GM19025 (cell line): ENCODE measurements at regions not wholly inside any gene's neighbourhood (a gene's known extent, or its start where the extent isn't known, plus 50 kb on each side); places are given as distances from the start of the nearest gene placed in this dataset.

Source experiments
- ATAC-seq: cut with Tn5 transposase; IDR thresholded peaks from one replicate; pipeline ENCODE4 v1.9.1; 2021; ENCODE audit warnings: mild to moderate bottlenecking, low read depth, moderate library complexity; ENCODE audit not compliant: unreplicated experiment

GRCh38 chr5:89300426-89300970 lies 417.5 kb upstream of the MEF2C start:
- no peak for ATAC-seq

DNA sequence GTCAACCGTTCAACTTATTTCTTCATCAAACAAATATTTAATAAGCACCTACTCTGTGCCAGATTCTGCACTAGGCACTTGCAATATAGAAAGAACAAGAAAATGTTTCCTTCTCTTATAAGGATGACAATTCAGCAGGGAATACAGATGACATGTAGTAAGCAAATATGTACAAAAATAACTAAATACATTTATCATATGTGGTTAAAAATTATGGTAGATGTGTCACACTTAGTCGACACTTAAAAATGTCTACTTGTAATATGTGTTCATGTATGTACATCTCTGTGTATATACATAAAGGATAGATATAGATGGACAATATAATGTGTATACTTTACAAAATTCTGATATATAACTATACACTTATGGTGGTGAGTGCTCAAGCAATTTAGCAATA lies 417.0 kb upstream of the MEF2C start:
- no peak for ATAC-seq

DNA sequence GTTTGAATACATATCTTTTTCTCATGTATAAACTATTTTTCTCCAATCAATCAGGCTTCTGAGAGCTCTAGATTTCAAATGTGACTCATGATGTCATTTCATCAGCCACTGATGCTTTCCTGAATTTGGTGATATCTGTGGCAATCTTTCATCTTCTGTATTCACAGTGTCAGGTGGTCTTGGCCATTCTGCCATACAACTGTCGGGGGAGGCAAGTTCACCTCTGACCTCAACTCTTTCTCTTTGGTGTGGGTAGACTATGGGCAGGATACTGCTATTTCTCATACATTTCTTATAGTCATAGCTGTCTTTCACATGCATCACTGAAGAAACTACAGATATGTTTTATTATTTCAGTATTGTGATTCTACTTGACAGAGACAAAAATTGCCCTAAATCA lies 414.1 kb upstream of the MEF2C start:
- no peak for ATAC-seq

- ATAC-seq = no peak
Observed at GRCh38 chr5:89293810-89294209, 410.8 kb upstream of the MEF2C start.

GRCh38 chr5:89292487-89292886 lies 409.5 kb upstream of the MEF2C start:
- ATAC-seq = no peak

GRCh38 chr5:89289604-89290003 lies 406.6 kb upstream of the MEF2C start:
- no peak for ATAC-seq

DNA sequence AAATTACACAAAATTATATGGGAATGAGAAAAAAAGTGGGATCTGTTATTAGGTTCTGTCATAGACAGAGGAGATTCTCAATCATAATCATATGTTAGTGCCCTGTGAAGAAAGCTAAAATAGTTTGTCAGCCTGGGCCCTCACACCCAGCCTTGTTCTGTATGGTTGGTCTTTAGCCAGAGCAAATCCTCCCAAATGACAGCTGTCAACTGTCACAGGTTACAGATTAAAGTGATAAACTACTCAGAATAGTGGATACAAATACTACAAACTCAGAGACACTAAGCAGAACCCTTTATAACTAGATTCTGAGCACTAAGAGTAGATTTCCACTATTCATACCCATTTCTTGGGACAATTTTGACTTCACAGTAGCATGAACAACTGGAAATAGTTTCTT lies 405.0 kb upstream of the MEF2C start:
- ATAC-seq = no peak

- ATAC-seq = no peak
Observed at GRCh38 chr5:89286320-89286719, 403.3 kb upstream of the MEF2C start.

- ATAC-seq = no peak
Observed at GRCh38 chr5:89283728-89284493, 400.9 kb upstream of the MEF2C start.

DNA sequence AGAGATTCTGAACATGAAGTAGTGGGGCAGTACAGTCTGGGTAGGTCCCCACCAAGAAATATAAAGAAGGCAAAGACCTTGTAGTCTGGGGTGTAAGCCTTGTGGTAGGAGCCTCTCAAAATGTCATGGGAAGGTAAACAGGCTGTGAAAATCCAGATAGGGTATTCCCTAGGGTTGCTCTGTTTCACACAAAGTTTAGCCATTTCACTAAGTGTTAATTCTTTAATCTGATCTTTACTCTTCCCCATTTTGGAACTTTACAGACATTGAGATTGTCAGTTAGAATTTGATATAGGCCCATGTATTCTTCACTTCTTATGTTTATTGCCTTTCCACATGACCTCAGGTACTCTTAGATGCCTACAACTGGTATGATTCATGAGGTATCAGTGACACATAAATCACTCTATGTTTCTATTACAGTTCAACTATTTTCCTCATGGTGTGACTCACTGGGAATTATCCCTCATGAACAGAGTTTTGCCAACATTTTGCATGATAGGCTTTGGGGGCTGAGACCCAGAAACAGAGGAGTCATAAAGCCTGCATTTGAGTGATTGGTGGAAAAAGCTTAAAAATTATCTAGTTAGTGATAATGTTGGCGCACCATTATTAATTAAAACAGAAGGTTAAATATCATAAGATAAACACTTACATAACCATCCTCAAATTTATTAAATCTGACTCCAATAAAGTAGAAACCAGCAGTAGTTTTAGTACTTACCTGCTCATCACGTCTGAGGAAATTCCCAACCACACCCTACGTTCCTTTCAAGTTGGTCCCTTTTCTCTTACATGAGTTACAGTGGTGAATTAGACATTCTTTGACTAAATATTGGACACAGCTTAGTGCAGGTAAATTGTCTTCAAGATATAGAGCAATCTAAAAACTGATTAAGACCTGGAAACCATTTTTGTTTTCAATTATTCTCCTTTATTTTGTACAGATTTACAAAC lies 399.8 kb upstream of the MEF2C start:
- no peak for ATAC-seq

GRCh38 chr5:89281766-89282553 lies 399.0 kb upstream of the MEF2C start:
- ATAC-seq = no peak

DNA sequence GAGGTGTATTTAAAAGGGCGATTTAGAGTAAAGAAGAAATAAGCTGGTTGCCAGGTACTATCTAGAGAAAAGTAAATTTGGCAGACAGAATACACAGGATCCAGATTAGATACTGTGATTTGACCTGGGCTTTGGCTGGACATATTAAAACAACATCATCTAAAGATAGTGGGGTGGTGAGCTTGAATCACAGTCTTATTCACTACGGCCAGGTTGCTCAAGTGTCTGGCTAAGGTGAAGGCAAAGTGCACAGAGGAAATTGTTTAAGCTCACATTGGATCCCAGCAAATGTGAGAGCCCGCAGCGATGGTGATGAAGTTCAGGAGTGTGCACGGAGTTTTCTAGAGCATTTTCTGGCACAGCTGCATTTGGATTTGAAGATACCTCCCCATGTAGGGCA lies 398.2 kb upstream of the MEF2C start:
- no peak for ATAC-seq

GRCh38 chr5:89280103-89281037 lies 397.4 kb upstream of the MEF2C start:
- no peak for ATAC-seq

- ATAC-seq = no peak
Observed at GRCh38 chr5:89279391-89280036, 396.5 kb upstream of the MEF2C start.

DNA sequence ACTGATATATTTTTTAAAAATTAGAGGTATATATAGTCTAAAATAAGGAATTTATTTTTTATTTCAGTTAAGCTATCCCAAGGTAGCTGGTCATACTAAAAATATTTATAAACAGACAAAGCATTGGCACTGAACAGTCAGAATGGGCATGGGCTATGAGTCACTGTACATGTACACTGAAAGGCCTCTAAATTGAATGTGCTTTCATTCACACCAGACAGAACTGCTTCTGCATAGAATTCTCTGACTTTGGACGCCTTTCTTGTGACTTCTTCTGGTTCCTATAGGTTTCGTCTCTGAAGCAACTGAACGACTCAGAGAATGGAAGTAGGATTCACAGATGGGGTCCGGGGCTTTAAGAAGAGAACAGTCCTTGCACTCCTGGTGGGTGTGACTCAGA lies 394.8 kb upstream of the MEF2C start:
- ATAC-seq = no peak

DNA sequence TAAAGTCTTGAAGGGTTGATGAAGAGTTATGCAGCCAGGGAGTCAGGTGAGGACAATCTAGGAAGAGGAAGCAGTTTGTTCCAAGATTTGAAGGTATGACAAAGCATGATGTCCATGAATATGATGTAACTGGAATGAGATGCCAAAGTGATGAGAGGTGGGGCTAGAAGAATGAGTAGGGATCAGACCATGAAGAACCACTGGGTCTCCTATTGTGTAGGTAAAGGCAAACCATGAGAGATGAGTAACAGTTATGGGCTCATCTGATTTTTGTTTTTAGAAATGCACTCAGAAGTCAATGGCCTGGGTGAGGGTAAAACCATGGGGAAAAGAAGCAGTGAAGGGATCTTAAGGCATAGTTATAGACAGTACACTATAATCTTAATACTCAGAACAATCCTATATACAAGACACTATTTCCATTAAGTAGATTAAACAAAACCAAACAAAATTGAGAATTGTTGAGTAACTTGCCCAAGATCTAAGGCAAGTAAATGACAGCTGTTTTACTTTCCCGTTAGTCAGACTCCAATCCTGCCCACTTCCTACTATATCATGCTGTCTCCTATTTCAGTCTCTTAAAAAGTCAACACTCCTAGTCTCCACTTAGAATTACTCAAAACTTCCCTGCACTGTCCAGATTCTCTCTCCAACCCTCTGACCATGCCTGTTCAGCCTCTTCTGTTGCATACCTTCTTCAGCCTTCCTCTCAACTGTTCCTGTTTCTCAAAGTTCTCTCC lies 393.8 kb upstream of the MEF2C start:
- ATAC-seq = no peak

GRCh38 chr5:89275066-89275855 lies 392.3 kb upstream of the MEF2C start:
- ATAC-seq = no peak

GRCh38 chr5:89273289-89273688 lies 390.3 kb upstream of the MEF2C start:
- ATAC-seq = no peak
